HCT116 (cell line): ENCODE measurements at regions not wholly inside any gene's neighbourhood (a gene's known extent, or its start where the extent isn't known, plus 50 kb on each side); places are given as distances from the start of the nearest gene placed in this dataset.

Experiments used
- ATAC-seq: fragments of 200-7000 bp; cut with Tn5 transposase; 2 replicates; pipeline ENCODE4 v1.9.1; 2020; ENCODE audit warnings: mild to moderate bottlenecking, moderate library complexity
- BruUV-seq: library from RNA; stranded (reverse); fragments of 400-500 nt; replicated peaks from 2 replicates; lab custom pipeline; 2021; lab: Mats Ljungman, UMichigan
- CTCF ChIA-PET: fragments of 300-600 bp; sonication (Branson Sonifier 250); formaldehyde crosslinking; loops from one replicate; lab custom pipeline; 2021; ENCODE audit warnings: antibody characterized with exemption; lab: Charles Lee
- POLR2A ChIA-PET: fragments of 300-600, 350-600 bp; sonication (Branson Sonifier 250); formaldehyde crosslinking; loops from one replicate; lab custom pipeline; 2021; ENCODE audit warnings: antibody characterized with exemption; lab: Charles Lee
- RAD21 ChIA-PET, 2 experiments: fragments of 300-600 bp; sonication (Branson Sonifier 250); formaldehyde crosslinking; loops; one replicate each; lab custom pipeline; 2023; ENCODE audit warnings: low total read pairs in 2 of 2; ENCODE audit not compliant: uncharacterized antibody in 2 of 2, unreplicated experiment in 2 of 2, low non-redundant PET in 1 of 2; lab: Charles Lee
- DNase-seq: peaks from one replicate; pipeline ENCODE4 v3.0.0-alpha.2; 2010; ENCODE audit warnings: low read depth, low spot score
- H2AFZ ChIP-seq: fragments of 200-600 bp; shearing (Covaris generic), sonication (generic); 2 replicates; pipeline ENCODE4 v1.6.1; 2017; ENCODE audit warnings: low read depth, mixed run types, mixed read lengths, antibody characterized with exemption, low read length; ENCODE audit not compliant: poor library complexity, severe bottlenecking
- H3K27ac ChIP-seq: 2 replicates; pipeline ENCODE4 v1.5.1; 2012; ENCODE audit warnings: low read depth, low read length
- H3K27me3 ChIP-seq: fragments of 200-600 bp; sonication (generic); 2 replicates; pipeline ENCODE4 v1.6.1; 2016; ENCODE audit warnings: mixed run types, low read length, mixed read lengths; ENCODE audit not compliant: insufficient read depth
- H3K36me3 ChIP-seq, 2 experiments: fragments of 200-500 bp in 1 of 2; fragments of 200-600 bp in 1 of 2; sonication (Bioruptor generic) in 1 of 2; sonication (generic) in 1 of 2; 2 replicates each; pipeline versions ENCODE4 v1.5.1 to v1.6.1; 2014 to 2016; ENCODE audit warnings: low read length in 2 of 2, inconsistent platforms in 1 of 2, mixed read lengths in 1 of 2, mixed run types in 1 of 2; ENCODE audit not compliant: insufficient read depth in 2 of 2, control insufficient read depth in 1 of 2
- H3K4me1 ChIP-seq, 2 experiments: fragments of 200-600 bp in 1 of 2; sonication (generic) in 1 of 2; 2 replicates each; pipeline versions ENCODE4 v1.5.1 to v1.6.1; 2012 to 2017; ENCODE audit warnings: low read length in 2 of 2, inconsistent platforms in 1 of 2, mild to moderate bottlenecking in 1 of 2, mixed read lengths in 1 of 2, mixed run types in 1 of 2, moderate library complexity in 1 of 2; ENCODE audit not compliant: insufficient read depth in 2 of 2, control insufficient read depth in 1 of 2
- H3K4me2 ChIP-seq: fragments of 200-600 bp; sonication (generic); 2 replicates; pipeline ENCODE4 v1.6.1; 2017; ENCODE audit warnings: mixed run types, low read length, mixed read lengths
- H3K4me3 ChIP-seq, 2 experiments: fragments of 200-600 bp in 1 of 2; sonication (generic) in 1 of 2; replicated peaks in 1 of 2; 2 replicates each; pipeline ENCODE4 v1.5.1; 2011 to 2016; ENCODE audit warnings: low read length in 2 of 2, control low read depth in 1 of 2, low read depth in 1 of 2, mild to moderate bottlenecking in 1 of 2, mixed read lengths in 1 of 2, mixed run types in 1 of 2
- H3K79me2 ChIP-seq: fragments of 200-600 bp; sonication (generic); 2 replicates; pipeline ENCODE4 v1.6.1; 2017; ENCODE audit warnings: mild to moderate bottlenecking, mixed run types, low read length, moderate library complexity, mixed read lengths; ENCODE audit not compliant: insufficient read depth
- H3K9ac ChIP-seq: fragments of 200-600 bp; sonication (generic); 2 replicates; pipeline ENCODE4 v1.6.1; 2016; ENCODE audit warnings: low read length, mixed read lengths
- H3K9me2 ChIP-seq: fragments of 200-600 bp; sonication (generic), shearing (Covaris generic); 2 replicates; pipeline ENCODE4 v1.6.1; 2017; ENCODE audit warnings: mixed run types, mild to moderate bottlenecking, moderate library complexity; ENCODE audit not compliant: insufficient read depth
- H3K9me3 ChIP-seq, 2 experiments: fragments of 200-500 bp in 1 of 2; fragments of 200-600 bp in 1 of 2; sonication (Bioruptor generic) in 1 of 2; sonication (generic) in 1 of 2; 2 replicates each; pipeline ENCODE4 v1.6.1; 2014 to 2017; ENCODE audit warnings: low read length in 2 of 2, mixed read lengths in 2 of 2, inconsistent platforms in 1 of 2, low read depth in 1 of 2, mild to moderate bottlenecking in 1 of 2, mixed run types in 1 of 2, moderate library complexity in 1 of 2; ENCODE audit not compliant: control insufficient read depth in 1 of 2, insufficient read depth in 1 of 2
- H4K20me1 ChIP-seq: fragments of 200-600 bp; sonication (generic), shearing (Covaris generic); 2 replicates; pipeline ENCODE4 v1.6.1; 2017; ENCODE audit warnings: mixed run types, mild to moderate bottlenecking, moderate library complexity; ENCODE audit not compliant: insufficient read depth
- EZH2 ChIP-seq: fragments of 200-600 bp; sonication (generic); IDR thresholded peaks from 2 replicates; pipeline ENCODE4 v1.6.1; 2017; ENCODE audit warnings: antibody characterized with exemption, mixed run types
- JUND ChIP-seq: IDR thresholded peaks from 2 replicates; pipeline ENCODE4 v1.6.1; 2012
- RAD21 ChIP-seq: IDR thresholded peaks from 2 replicates; pipeline ENCODE4 v1.6.1; 2012; ENCODE audit warnings: low read depth, mild to moderate bottlenecking
- SIN3A ChIP-seq: IDR thresholded peaks from 2 replicates; pipeline ENCODE4 v1.6.1; 2012; ENCODE audit warnings: low read depth
- intact Hi-C: fragments of 100-400 bp; cut with micrococcal nuclease; formaldehyde crosslinking; loops from 2 replicates; pipeline ENCODE4 v1.10.0; 2022
- TF ChIP-seq, protein P1 (sequence below): IDR thresholded peaks from 2 replicates; pipeline ENCODE4 v1.6.1; 2012; ENCODE audit warnings: low read depth
- TF ChIP-seq, protein P2 (sequence below), 3 experiments: fragments of 200-600 bp in 1 of 3; sonication (generic) in 1 of 3; IDR thresholded peaks in 2 of 3; conservative IDR thresholded peaks in 1 of 3; 2 replicates each; pipeline ENCODE4 v1.5.1; 2012 to 2017; ENCODE audit warnings: low read depth in 2 of 3, low read length in 2 of 3, antibody characterized with exemption in 1 of 3, borderline replicate concordance in 1 of 3, control low read depth in 1 of 3, mild to moderate bottlenecking in 1 of 3, mixed read lengths in 1 of 3, mixed run types in 1 of 3, moderate library complexity in 1 of 3; ENCODE audit not compliant: insufficient read depth in 1 of 3
- TF ChIP-seq, protein P3 (sequence below): IDR thresholded peaks from 2 replicates; pipeline ENCODE4 v1.6.1; 2012

DNA sequence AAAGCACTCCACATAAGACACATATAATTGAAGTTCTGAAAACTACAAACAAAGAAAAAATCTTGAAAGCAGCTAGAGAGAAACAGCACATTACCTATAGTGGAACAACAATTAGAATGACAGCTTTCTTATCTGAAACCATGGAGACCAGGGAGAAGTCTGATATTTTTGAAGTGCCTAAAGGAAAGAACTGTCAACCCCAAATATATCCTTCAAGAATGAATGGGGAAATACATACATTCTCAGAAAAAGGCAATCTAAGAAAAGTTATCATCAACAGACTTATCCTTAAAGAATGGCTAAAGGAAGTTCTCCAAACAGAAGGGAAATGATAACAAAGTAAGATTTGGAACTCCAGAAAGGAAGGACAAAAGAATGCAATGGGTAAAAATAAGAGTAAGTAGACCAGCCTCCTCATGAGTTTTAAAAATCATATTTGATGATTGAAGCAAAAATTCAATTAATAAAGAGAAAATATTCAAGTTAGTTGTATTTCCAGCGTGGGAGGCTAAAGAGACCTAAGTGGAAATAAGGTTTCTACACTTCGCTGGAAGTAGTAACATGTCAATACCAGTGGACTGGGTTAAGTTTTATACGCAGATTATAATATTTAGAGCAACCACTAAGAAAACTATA lies 170.8 kb upstream of the SAMSN1 start:
- Histone ChIP-seq H3K27me3 (no peaks in the 10 kb centered on the region), H3K79me2 (no peaks in the 10 kb centered on the region), H4K20me1 (no peaks in the 10 kb centered on the region), H3K36me3 (no peaks in the 10 kb centered on the region), H3K4me3 (no peak overlapping the region), H3K9me3 (no peaks in the 10 kb centered on the region), H3K27ac (no peak overlapping the region), H3K9me2 (no peaks in the 10 kb centered on the region), H3K4me1 (no peaks in the 10 kb centered on the region), H3K9ac (no peak overlapping the region), H2AFZ (no peak overlapping the region), H3K4me2 (no peak overlapping the region)
- RAD21 ChIA-PET: no interaction called here
- BruUV-seq: no TSS peak
- TF ChIP-seq, protein P1, sequence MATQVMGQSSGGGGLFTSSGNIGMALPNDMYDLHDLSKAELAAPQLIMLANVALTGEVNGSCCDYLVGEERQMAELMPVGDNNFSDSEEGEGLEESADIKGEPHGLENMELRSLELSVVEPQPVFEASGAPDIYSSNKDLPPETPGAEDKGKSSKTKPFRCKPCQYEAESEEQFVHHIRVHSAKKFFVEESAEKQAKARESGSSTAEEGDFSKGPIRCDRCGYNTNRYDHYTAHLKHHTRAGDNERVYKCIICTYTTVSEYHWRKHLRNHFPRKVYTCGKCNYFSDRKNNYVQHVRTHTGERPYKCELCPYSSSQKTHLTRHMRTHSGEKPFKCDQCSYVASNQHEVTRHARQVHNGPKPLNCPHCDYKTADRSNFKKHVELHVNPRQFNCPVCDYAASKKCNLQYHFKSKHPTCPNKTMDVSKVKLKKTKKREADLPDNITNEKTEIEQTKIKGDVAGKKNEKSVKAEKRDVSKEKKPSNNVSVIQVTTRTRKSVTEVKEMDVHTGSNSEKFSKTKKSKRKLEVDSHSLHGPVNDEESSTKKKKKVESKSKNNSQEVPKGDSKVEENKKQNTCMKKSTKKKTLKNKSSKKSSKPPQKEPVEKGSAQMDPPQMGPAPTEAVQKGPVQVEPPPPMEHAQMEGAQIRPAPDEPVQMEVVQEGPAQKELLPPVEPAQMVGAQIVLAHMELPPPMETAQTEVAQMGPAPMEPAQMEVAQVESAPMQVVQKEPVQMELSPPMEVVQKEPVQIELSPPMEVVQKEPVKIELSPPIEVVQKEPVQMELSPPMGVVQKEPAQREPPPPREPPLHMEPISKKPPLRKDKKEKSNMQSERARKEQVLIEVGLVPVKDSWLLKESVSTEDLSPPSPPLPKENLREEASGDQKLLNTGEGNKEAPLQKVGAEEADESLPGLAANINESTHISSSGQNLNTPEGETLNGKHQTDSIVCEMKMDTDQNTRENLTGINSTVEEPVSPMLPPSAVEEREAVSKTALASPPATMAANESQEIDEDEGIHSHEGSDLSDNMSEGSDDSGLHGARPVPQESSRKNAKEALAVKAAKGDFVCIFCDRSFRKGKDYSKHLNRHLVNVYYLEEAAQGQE: no peak
- TF ChIP-seq, protein P2, sequence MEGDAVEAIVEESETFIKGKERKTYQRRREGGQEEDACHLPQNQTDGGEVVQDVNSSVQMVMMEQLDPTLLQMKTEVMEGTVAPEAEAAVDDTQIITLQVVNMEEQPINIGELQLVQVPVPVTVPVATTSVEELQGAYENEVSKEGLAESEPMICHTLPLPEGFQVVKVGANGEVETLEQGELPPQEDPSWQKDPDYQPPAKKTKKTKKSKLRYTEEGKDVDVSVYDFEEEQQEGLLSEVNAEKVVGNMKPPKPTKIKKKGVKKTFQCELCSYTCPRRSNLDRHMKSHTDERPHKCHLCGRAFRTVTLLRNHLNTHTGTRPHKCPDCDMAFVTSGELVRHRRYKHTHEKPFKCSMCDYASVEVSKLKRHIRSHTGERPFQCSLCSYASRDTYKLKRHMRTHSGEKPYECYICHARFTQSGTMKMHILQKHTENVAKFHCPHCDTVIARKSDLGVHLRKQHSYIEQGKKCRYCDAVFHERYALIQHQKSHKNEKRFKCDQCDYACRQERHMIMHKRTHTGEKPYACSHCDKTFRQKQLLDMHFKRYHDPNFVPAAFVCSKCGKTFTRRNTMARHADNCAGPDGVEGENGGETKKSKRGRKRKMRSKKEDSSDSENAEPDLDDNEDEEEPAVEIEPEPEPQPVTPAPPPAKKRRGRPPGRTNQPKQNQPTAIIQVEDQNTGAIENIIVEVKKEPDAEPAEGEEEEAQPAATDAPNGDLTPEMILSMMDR (IDR thresholded peaks at IDR 0.05 in 2 of 3, conservative IDR thresholded peaks at IDR 0.05 in 1 of 3; ENCODE audit: borderline replicate concordance in 1 of 3, insufficient read depth in 1 of 3, low read depth in 2 of 3, low read length in 2 of 3): no peak
- no peak for TF ChIP-seq JUND
- TF ChIP-seq EZH2: no peak
- TF ChIP-seq, protein P3, sequence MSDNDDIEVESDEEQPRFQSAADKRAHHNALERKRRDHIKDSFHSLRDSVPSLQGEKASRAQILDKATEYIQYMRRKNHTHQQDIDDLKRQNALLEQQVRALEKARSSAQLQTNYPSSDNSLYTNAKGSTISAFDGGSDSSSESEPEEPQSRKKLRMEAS: no peak
- no peak for TF ChIP-seq SIN3A
- TF ChIP-seq RAD21: no peak
- DNase-seq (no peak), ATAC-seq (no peak)
- POLR2A ChIA-PET: no interaction called here
- CTCF ChIA-PET: no interaction called here
- intact Hi-C loops: no loop called here
